GM10266 (cell line): ENCODE measurements at regions not wholly inside any gene's neighbourhood (a gene's known extent, or its start where the extent isn't known, plus 50 kb on each side); places are given as distances from the start of the nearest gene placed in this dataset.

ENCODE experiments used
- DNase-seq: peaks from one replicate; pipeline ENCODE4 v3.0.0; 2012; ENCODE audit errors: extremely low spot score
- CTCF ChIP-seq: IDR thresholded peaks from 2 replicates; pipeline ENCODE4 v1.5.1; 2012; ENCODE audit warnings: mild to moderate bottlenecking, low read depth; ENCODE audit not compliant: control insufficient read depth, insufficient read depth; ENCODE audit errors: missing control alignments

- DNase-seq, result no peak
- TF ChIP-seq CTCF, result no peak
Measured at GRCh38 chr16:72711823-72712222, 336.1 kb downstream of the ZFHX3 start.

GRCh38 chr16:72705801-72706200, 342.1 kb downstream of the ZFHX3 start:
- TF ChIP-seq CTCF, result no peak
- no peak for DNase-seq

DNA sequence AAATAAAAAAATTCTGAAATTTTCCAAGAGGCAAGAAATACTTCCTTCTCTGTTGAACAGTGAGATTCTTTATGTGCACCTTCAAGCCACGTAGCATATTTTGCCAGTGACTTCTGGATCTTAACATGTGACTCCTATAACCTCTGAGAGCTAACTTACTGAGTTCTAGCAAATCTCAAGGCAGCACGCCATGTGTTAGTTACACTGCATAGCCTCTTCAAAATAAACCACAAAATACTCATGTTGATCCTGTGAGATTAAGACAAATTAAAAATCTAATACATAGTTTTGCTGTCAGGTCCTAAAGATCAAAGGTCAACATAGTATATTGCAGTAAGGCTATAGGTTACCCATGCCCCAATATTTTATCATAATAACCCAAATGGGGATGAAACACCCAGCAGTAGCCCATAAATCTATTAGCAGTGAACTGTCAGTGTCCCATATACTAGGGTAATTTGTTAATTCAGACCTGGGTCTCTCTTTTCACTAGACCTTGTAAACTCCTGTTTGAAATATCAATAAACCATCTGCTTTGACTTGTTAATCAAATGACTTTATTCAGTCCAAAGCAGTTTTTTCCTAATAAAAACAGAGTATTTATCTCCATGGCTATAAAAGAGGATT, 343.1 kb downstream of the ZFHX3 start:
- no peak for TF ChIP-seq CTCF
- no peak for DNase-seq

GRCh38 chr16:72689851-72690250, 358.1 kb downstream of the ZFHX3 start:
- no peak for DNase-seq

GRCh38 chr16:72680732-72681131, 367.2 kb downstream of the ZFHX3 start:
- TF ChIP-seq CTCF, result no peak

More at GRCh38 chr16:72689851-72690250, 358.1 kb downstream of the ZFHX3 start:
- TF ChIP-seq CTCF, result no peak

GRCh38 chr16:72679856-72680255, 368.1 kb downstream of the ZFHX3 start:
- TF ChIP-seq CTCF, result no peak
- DNase-seq, result no peak

More at GRCh38 chr16:72680732-72681131, 367.2 kb downstream of the ZFHX3 start:
- DNase-seq, result no peak

- DNase-seq, result no peak
- no peak for TF ChIP-seq CTCF
Measured at GRCh38 chr16:72677662-72678447, 370.1 kb downstream of the ZFHX3 start.
